ENCODE measurements at regions not wholly inside any gene's neighbourhood (a gene's known extent, or its start where the extent isn't known, plus 50 kb on each side); places are given as distances from the start of the nearest gene placed in this dataset.

- no peak overlapping the region for H2AFZ ChIP-seq (ENCODE audit: control insufficient read depth, low read depth, low read length)
- BruUV-seq (replicated peaks) = no TSS peak
- H3K27me3 ChIP-seq (replicated peaks in 1 of 2; ENCODE audit: control insufficient read depth in 2 of 2, insufficient read depth in 2 of 2, low read length in 1 of 2) = no peaks in the 10 kb centered on the region
- no peaks in the 10 kb centered on the region for H3K9me3 ChIP-seq (replicated peaks; ENCODE audit: control insufficient read depth, insufficient read depth, low read length)
- ChIA-PET SMC1A (ENCODE audit: uncharacterized antibody, unreplicated experiment) (interaction anchor here (0.7 kb wide), 1 partner anchor 10 kb away, joined by 3 read pairs; no protein-coding TSS in a partner anchor), RAD21 (ENCODE audit: unreplicated experiment) (no interaction called here), CTCF (no interaction called here), POLR2A (no interaction called here)
- in situ Hi-C loops (cut with MboI) = no loop called here
- no peak overlapping the region for H3K4me2 ChIP-seq (ENCODE audit: control insufficient read depth, insufficient read depth)
- no peaks in the 10 kb centered on the region for H4K20me1 ChIP-seq (ENCODE audit: control insufficient read depth, insufficient read depth)
- no peak for FAIRE-seq
- no peak for TF ChIP-seq ZSCAN29 (IDR thresholded peaks at IDR 0.05)
- TF ChIP-seq IKZF2 (IDR thresholded peaks at IDR 0.05) = no peak
- TF ChIP-seq ZNF207 (IDR thresholded peaks at IDR 0.05; ENCODE audit: borderline replicate concordance) = no peak
- TF ChIP-seq STAT3 (IDR thresholded peaks at IDR 0.05; ENCODE audit: low read depth, low read length) = no peak
- no peak for TF ChIP-seq SREBF2 (IDR thresholded peaks at IDR 0.05; ENCODE audit: low read length)
- no peak overlapping the region for H3K4me3 ChIP-seq
- H3K36me3 ChIP-seq (ENCODE audit: control insufficient read depth in 2 of 2, insufficient read depth in 2 of 2, low read length in 1 of 2) = no peaks in the 10 kb centered on the region
- H3K4me1 ChIP-seq (ENCODE audit: control insufficient read depth, insufficient read depth, low read length) = no peaks in the 10 kb centered on the region
- H3K79me2 ChIP-seq (ENCODE audit: control insufficient read depth, insufficient read depth, low read length) = no peaks in the 10 kb centered on the region
- ATAC-seq = no peak
- H3K9ac ChIP-seq (ENCODE audit: control insufficient read depth, insufficient read depth, low read length) = no peak overlapping the region
- intact Hi-C loops (cut with micrococcal nuclease; ENCODE audit: unreplicated experiment) = no loop called here
- DNase-seq (ENCODE audit: low read depth, low spot score) = no peak
- 35% methylated on average over 4 of the region's 4 CpGs for WGBS (ENCODE audit: insufficient coverage, insufficient replicate concordance, low lambda C conversion rate, missing lambda C conversion rate)
- H3K27ac ChIP-seq (ENCODE audit: control insufficient read depth, insufficient read depth) = no peak overlapping the region
These were observed 481.7 kb downstream of the TLE1 start for GRCh38 chr9:81207651-81208050.

- RAD21 ChIA-PET (ENCODE audit: unreplicated experiment) = no interaction called here
These were observed 487.1 kb downstream of the TLE1 start for GRCh38 chr9:81202292-81202691.

More at GRCh38 chr9:81202292-81202691, 487.1 kb downstream of the TLE1 start:
- Histone ChIP-seq H3K9ac (ENCODE audit: control insufficient read depth, insufficient read depth, low read length) (no peak overlapping the region), H3K4me2 (ENCODE audit: control insufficient read depth, insufficient read depth) (no peak overlapping the region), H3K27me3 (replicated peaks in 1 of 2; ENCODE audit: control insufficient read depth in 2 of 2, insufficient read depth in 2 of 2, low read length in 1 of 2) (no peaks in the 10 kb centered on the region), H3K9me3 (replicated peaks; ENCODE audit: control insufficient read depth, insufficient read depth, low read length) (no peaks in the 10 kb centered on the region), H3K79me2 (ENCODE audit: control insufficient read depth, insufficient read depth, low read length) (no peaks in the 10 kb centered on the region), H3K27ac (ENCODE audit: control insufficient read depth, insufficient read depth) (no peak overlapping the region), H2AFZ (ENCODE audit: control insufficient read depth, low read depth, low read length) (no peak overlapping the region), H4K20me1 (ENCODE audit: control insufficient read depth, insufficient read depth) (no peaks in the 10 kb centered on the region), H3K36me3 (ENCODE audit: control insufficient read depth in 2 of 2, insufficient read depth in 2 of 2, low read length in 1 of 2) (no peaks in the 10 kb centered on the region), H3K4me3 (no peak overlapping the region), H3K4me1 (ENCODE audit: control insufficient read depth, insufficient read depth, low read length) (no peaks in the 10 kb centered on the region)
- no peak for TF ChIP-seq TCF12 (IDR thresholded peaks at IDR 0.05; ENCODE audit: low read depth, low read length)
- TF ChIP-seq FOS (IDR thresholded peaks at IDR 0.05; ENCODE audit: borderline replicate concordance, extremely low read depth, insufficient read length) = no peak
- no peak for TF ChIP-seq DPF2 (IDR thresholded peaks at IDR 0.05)
- TF ChIP-seq CEBPZ (IDR thresholded peaks at IDR 0.05; ENCODE audit: low read depth, low read length) = no peak
- TF ChIP-seq IRF4 (IDR thresholded peaks at IDR 0.05; ENCODE audit: low read depth, low read length) = no peak
- TF ChIP-seq RBBP5 (conservative IDR thresholded peaks at IDR 0.05) = no peak
- no peak for TF ChIP-seq SIN3A (IDR thresholded peaks at IDR 0.05; ENCODE audit: low read depth, low read length)
- no peak for TF ChIP-seq BHLHE40 (IDR thresholded peaks at IDR 0.05; ENCODE audit: borderline replicate concordance in 1 of 2, low read depth in 2 of 2, low read length in 1 of 2)
- ATAC-seq = no peak
- WGBS (ENCODE audit: insufficient coverage, insufficient replicate concordance, low lambda C conversion rate, missing lambda C conversion rate) = 48% methylated on average over 6 of the region's 6 CpGs
- FAIRE-seq = no peak
- intact Hi-C loops (cut with micrococcal nuclease; ENCODE audit: unreplicated experiment) = no loop called here
- BruUV-seq (replicated peaks) = no TSS peak
- ChIA-PET SMC1A (ENCODE audit: uncharacterized antibody, unreplicated experiment) (no interaction called here), POLR2A (no interaction called here), CTCF (no interaction called here)
- no peak for DNase-seq (ENCODE audit: low read depth, low spot score)
- in situ Hi-C loops (cut with MboI) = no loop called here

Measured in GM12878 (cell line).